K562 (cell line): ENCODE measurements at regions not wholly inside any gene's neighbourhood (a gene's known extent, or its start where the extent isn't known, plus 50 kb on each side); places are given as distances from the start of the nearest gene placed in this dataset.
"Not testable (repeated sequence)": the region's sequence is repeated elsewhere in the genome, so short reads cannot be mapped to it uniquely, and the experiment has no call there.

Experiments used
- ATAC-seq: fragments of 200-7000 bp; cut with Tn5 transposase; 3 replicates; pipeline ENCODE4 v1.9.1; 2020; ENCODE audit warnings: moderate library complexity
- BruUV-seq: library from RNA; stranded (reverse); fragments of 400-500 nt; replicated peaks from 2 replicates; lab custom pipeline; 2021; lab: Mats Ljungman, UMichigan
- CTCF ChIA-PET: fragments of 300-600 bp; formaldehyde crosslinking; extraction: SDS; loops from one replicate; lab custom pipeline; 2021; ENCODE audit warnings: low intra/inter-chr PET ratio; lab: Yijun Ruan, JAX
- POLR2A ChIA-PET: fragments of 300-600, 350-650 bp; sonication (Branson Sonifier 250); formaldehyde crosslinking; extraction: SDS; loops from one replicate; lab custom pipeline; 2021; ENCODE audit warnings: antibody characterized with exemption, inconsistent platforms; lab: Yijun Ruan, JAX
- DNase-seq, 4 experiments: peaks; one replicate each; pipeline versions ENCODE4 v3.0.0 to v3.0.0-alpha.2; 2011 to 2018; ENCODE audit warnings: low spot score in 3 of 4, mixed read lengths in 3 of 4; ENCODE audit errors: extremely low read depth in 1 of 4
- FAIRE-seq: peaks from 2 replicates; lab custom pipeline; 2011; peaks lifted over from hg19 to GRCh38; lab: Jason Lieb, UNC
- H2AFZ ChIP-seq: 2 replicates; pipeline ENCODE4 v1.6.0; 2011; ENCODE audit warnings: low read depth, low read length, control low read depth, inconsistent platforms
- H3K27ac ChIP-seq: fragments of 200-600 bp; 3 replicates; pipeline ENCODE4 v1.8.0; 2011; ENCODE audit warnings: low read depth, mild to moderate bottlenecking, control low read depth, inconsistent platforms, low read length, moderate library complexity, mixed read lengths; ENCODE audit errors: extremely low read depth
- H3K27me3 ChIP-seq, 2 experiments: fragments of 300-600 bp in 1 of 2; 2 replicates in 1 of 2; 3 replicates in 1 of 2; pipeline versions ENCODE4 v1.6.0 to v1.8.0; 2011; ENCODE audit warnings: inconsistent platforms in 2 of 2, low read length in 2 of 2, mild to moderate bottlenecking in 1 of 2, mixed read lengths in 1 of 2, moderate library complexity in 1 of 2; ENCODE audit not compliant: control insufficient read depth in 2 of 2, insufficient read depth in 2 of 2
- H3K36me3 ChIP-seq: fragments of 300-600 bp; 3 replicates; pipeline ENCODE4 v1.8.0; 2011; ENCODE audit warnings: mild to moderate bottlenecking, low read length, inconsistent platforms; ENCODE audit not compliant: control insufficient read depth, insufficient read depth
- H3K4me1 ChIP-seq, 2 experiments: fragments of 200-600 bp in 1 of 2; replicated peaks in 1 of 2; 2 replicates in 1 of 2; 3 replicates in 1 of 2; pipeline versions ENCODE4 v1.5.1 to v1.8.0; 2011; ENCODE audit warnings: inconsistent platforms in 2 of 2, low read length in 2 of 2, mild to moderate bottlenecking in 1 of 2, mixed read lengths in 1 of 2, moderate library complexity in 1 of 2; ENCODE audit not compliant: control insufficient read depth in 2 of 2, insufficient read depth in 2 of 2
- H3K4me2 ChIP-seq: 2 replicates; pipeline ENCODE4 v1.6.1; 2011; ENCODE audit warnings: low read length, control low read depth, inconsistent platforms, mixed read lengths; ENCODE audit not compliant: insufficient read depth
- H3K4me3 ChIP-seq: fragments of 200-600 bp; sonication (generic), shearing (Covaris generic); 2 replicates; pipeline ENCODE4 v1.5.1; 2016; ENCODE audit warnings: control low read depth, inconsistent platforms
- H3K79me2 ChIP-seq: fragments of 200-600 bp; 3 replicates; pipeline ENCODE4 v1.8.0; 2011; ENCODE audit warnings: low read length, inconsistent platforms; ENCODE audit not compliant: control insufficient read depth, insufficient read depth
- H3K9ac ChIP-seq, 2 experiments: 2 replicates each; pipeline versions ENCODE4 v1.6.0 to v1.6.1; 2011; ENCODE audit warnings: low read depth in 2 of 2, low read length in 2 of 2, control low read depth in 1 of 2, inconsistent platforms in 1 of 2, mild to moderate bottlenecking in 1 of 2, mixed read lengths in 1 of 2; ENCODE audit not compliant: insufficient read depth in 1 of 2
- H3K9me1 ChIP-seq: one replicate; pipeline ENCODE4 v1.6.0; 2011; ENCODE audit warnings: inconsistent platforms, mild to moderate bottlenecking, low read length, moderate library complexity; ENCODE audit not compliant: control insufficient read depth, insufficient read depth
- H3K9me3 ChIP-seq: replicated peaks from 2 replicates; pipeline ENCODE4 v1.5.1; 2011; ENCODE audit warnings: low read depth, low read length, inconsistent platforms; ENCODE audit not compliant: control insufficient read depth, insufficient read depth
- H4K20me1 ChIP-seq: replicated peaks from 2 replicates; pipeline ENCODE4 v1.6.1; 2011; ENCODE audit warnings: low read length, inconsistent platforms, mixed read lengths; ENCODE audit not compliant: control insufficient read depth, insufficient read depth
- CCNT2 ChIP-seq: IDR thresholded peaks from 2 replicates; pipeline ENCODE4 v1.6.1; 2011; ENCODE audit warnings: borderline replicate concordance, low read depth, mild to moderate bottlenecking, moderate library complexity, mixed read lengths, low read length; ENCODE audit not compliant: insufficient read length; ENCODE audit errors: extremely low read depth
- CHCHD3 ChIP-seq: fragments of 250-450 bp; sonication (Bioruptor Pico); IDR thresholded peaks from 2 replicates; pipeline ENCODE4 v2.1.2; 2022; ENCODE audit warnings: mild to moderate bottlenecking
- HNRNPLL ChIP-seq: fragments of 200-400 bp; formaldehyde crosslinking; IDR thresholded peaks from 2 replicates; pipeline ENCODE4 v1.6.1; 2017; ENCODE audit warnings: low read length, low read depth, mild to moderate bottlenecking; ENCODE audit not compliant: poor library complexity, severe bottlenecking
- NCOA4 ChIP-seq: fragments of 450-650 bp; IDR thresholded peaks from 2 replicates; pipeline ENCODE4 v1.6.1; 2018; ENCODE audit warnings: mild to moderate bottlenecking; ENCODE audit not compliant: partially characterized antibody
- NELFE ChIP-seq: IDR thresholded peaks from 2 replicates; pipeline ENCODE4 v1.6.1; 2011; ENCODE audit warnings: mild to moderate bottlenecking; ENCODE audit not compliant: insufficient read depth, insufficient read length
- PHB ChIP-seq: fragments of 250-450 bp; sonication (Bioruptor Pico); IDR thresholded peaks from 2 replicates; pipeline ENCODE4 v1.5.0; 2021
- PML ChIP-seq: IDR thresholded peaks from 2 replicates; pipeline ENCODE4 v1.6.1; 2012; ENCODE audit warnings: low read length, inconsistent platforms
- SIN3A ChIP-seq, 2 experiments: fragments of 150-350 bp in 1 of 2; IDR thresholded peaks; 2 replicates each; pipeline ENCODE4 v1.6.1; 2011 to 2016; ENCODE audit warnings: borderline replicate concordance in 2 of 2, low read depth in 2 of 2, low read length in 2 of 2, mild to moderate bottlenecking in 2 of 2, moderate library complexity in 2 of 2; ENCODE audit not compliant: control insufficient read depth in 1 of 2
- SIN3B ChIP-seq: fragments of 450-650 bp; IDR thresholded peaks from 2 replicates; pipeline ENCODE4 v1.6.1; 2017; ENCODE audit warnings: low read depth, mild to moderate bottlenecking, moderate library complexity
- SRSF9 ChIP-seq: fragments of 200-400 bp; formaldehyde crosslinking; IDR thresholded peaks from 2 replicates; pipeline ENCODE4 v1.6.1; 2017; ENCODE audit warnings: low read depth, low read length, borderline replicate concordance
- TBL1XR1 ChIP-seq, 2 experiments: IDR thresholded peaks; 2 replicates each; pipeline ENCODE4 v1.6.1; 2012; ENCODE audit warnings: improper control_type of control experiment in 2 of 2, low read length in 2 of 2, mild to moderate bottlenecking in 1 of 2
- ZBED1 ChIP-seq: IDR thresholded peaks from 2 replicates; pipeline ENCODE4 v1.6.1; 2014
- ZNF589 ChIP-seq: fragments of 200-800 bp; sonication (Bioruptor generic); IDR thresholded peaks from 2 replicates; pipeline ENCODE4 v1.6.1; 2016; ENCODE audit warnings: low read depth, missing genetic modification characterization, missing compliant biosample characterization
- ZNF785 ChIP-seq: fragments of 250-450 bp; sonication (Bioruptor Pico); IDR thresholded peaks from 2 replicates; pipeline ENCODE4 v1.4.0; 2020; ENCODE audit warnings: mild to moderate bottlenecking
- WGBS: fragments of 100-300 bp; shearing (Covaris generic); methylation state at CpG from one replicate; pipeline ENCODE4 v1.1.6; 2016; ENCODE audit warnings: low coverage, mixed read lengths; ENCODE audit not compliant: insufficient coverage; ENCODE audit errors: missing lambda C conversion rate; 5-methylcytosine and 5-hydroxymethylcytosine counted together
- in situ Hi-C: fragments of 300-500 bp; cut with MboI; formaldehyde crosslinking; loops from 4 replicates; pipeline ENCODE4 v1.15.0; 2018; ENCODE audit warnings: inconsistent platforms, mixed read lengths
- intact Hi-C: fragments of 100-400 bp; cut with micrococcal nuclease; formaldehyde crosslinking; loops from 2 replicates; pipeline ENCODE4 v1.14.2; 2022
- TF ChIP-seq, protein P1 (sequence below): fragments of 250-450 bp; sonication (Bioruptor Pico); IDR thresholded peaks from 2 replicates; pipeline ENCODE4 v1.8.0; 2022; ENCODE audit warnings: inconsistent platforms

- Histone ChIP-seq H3K36me3 (no peaks in the 10 kb centered on the region), H3K27ac (no peak overlapping the region), H3K79me2 (no peaks in the 10 kb centered on the region), H3K9me3 (no peaks in the 10 kb centered on the region), H3K27me3 (peaks cover 0 to 29% of the 10 kb centered on the region in 2 experiments; a peak in 4 of 5 replicates), H2AFZ (no peak overlapping the region), H3K4me1 (no peaks in the 10 kb centered on the region), H3K9ac (no peak overlapping the region), H3K4me3 (no peak overlapping the region), H3K9me1 (no peaks in the 10 kb centered on the region), H3K4me2 (no peak overlapping the region), H4K20me1 (no peaks in the 10 kb centered on the region)
- TF ChIP-seq PHB (CRISPR knock-in tag) (no peak), NELFE (no peak), SIN3A (IDR thresholded peaks at IDR 0.05; ENCODE audit: borderline replicate concordance in 2 of 2, control insufficient read depth in 1 of 2, low read depth in 2 of 2, low read length in 2 of 2) (no peak), TBL1XR1 (IDR thresholded peaks at IDR 0.05; ENCODE audit: low read length in 2 of 2) (no peak), PML (no peak), SIN3B (no peak), HNRNPLL (no peak), ZBED1 (no peak), CHCHD3 (CRISPR knock-in tag) (no peak), NCOA4 (no peak), SRSF9 (no peak), ZNF589 (CRISPR knock-in tag) (no peak), ZNF785 (CRISPR knock-in tag) (no peak), CCNT2 (no peak)
- TF ChIP-seq, protein P1, sequence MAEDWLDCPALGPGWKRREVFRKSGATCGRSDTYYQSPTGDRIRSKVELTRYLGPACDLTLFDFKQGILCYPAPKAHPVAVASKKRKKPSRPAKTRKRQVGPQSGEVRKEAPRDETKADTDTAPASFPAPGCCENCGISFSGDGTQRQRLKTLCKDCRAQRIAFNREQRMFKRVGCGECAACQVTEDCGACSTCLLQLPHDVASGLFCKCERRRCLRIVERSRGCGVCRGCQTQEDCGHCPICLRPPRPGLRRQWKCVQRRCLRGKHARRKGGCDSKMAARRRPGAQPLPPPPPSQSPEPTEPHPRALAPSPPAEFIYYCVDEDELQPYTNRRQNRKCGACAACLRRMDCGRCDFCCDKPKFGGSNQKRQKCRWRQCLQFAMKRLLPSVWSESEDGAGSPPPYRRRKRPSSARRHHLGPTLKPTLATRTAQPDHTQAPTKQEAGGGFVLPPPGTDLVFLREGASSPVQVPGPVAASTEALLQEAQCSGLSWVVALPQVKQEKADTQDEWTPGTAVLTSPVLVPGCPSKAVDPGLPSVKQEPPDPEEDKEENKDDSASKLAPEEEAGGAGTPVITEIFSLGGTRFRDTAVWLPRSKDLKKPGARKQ (CRISPR knock-in tag): no peak
- in situ Hi-C loops (no loop called here), intact Hi-C loops (no loop called here)
- no peak for ATAC-seq
- ChIA-PET POLR2A (no interaction called here), CTCF (interaction anchor here (0.6 kb wide), 1 partner anchor 458 kb away, joined by 8 read pairs; no protein-coding TSS in a partner anchor)
- BruUV-seq: no TSS peak
- WGBS: 2% methylated on average over 10 of the region's 11 CpGs
- FAIRE-seq: no peak
- DNase-seq: no peak
These were observed 96.6 kb upstream of the LRPAP1 start for GRCh38 chr4:3628868-3629175.

DNA sequence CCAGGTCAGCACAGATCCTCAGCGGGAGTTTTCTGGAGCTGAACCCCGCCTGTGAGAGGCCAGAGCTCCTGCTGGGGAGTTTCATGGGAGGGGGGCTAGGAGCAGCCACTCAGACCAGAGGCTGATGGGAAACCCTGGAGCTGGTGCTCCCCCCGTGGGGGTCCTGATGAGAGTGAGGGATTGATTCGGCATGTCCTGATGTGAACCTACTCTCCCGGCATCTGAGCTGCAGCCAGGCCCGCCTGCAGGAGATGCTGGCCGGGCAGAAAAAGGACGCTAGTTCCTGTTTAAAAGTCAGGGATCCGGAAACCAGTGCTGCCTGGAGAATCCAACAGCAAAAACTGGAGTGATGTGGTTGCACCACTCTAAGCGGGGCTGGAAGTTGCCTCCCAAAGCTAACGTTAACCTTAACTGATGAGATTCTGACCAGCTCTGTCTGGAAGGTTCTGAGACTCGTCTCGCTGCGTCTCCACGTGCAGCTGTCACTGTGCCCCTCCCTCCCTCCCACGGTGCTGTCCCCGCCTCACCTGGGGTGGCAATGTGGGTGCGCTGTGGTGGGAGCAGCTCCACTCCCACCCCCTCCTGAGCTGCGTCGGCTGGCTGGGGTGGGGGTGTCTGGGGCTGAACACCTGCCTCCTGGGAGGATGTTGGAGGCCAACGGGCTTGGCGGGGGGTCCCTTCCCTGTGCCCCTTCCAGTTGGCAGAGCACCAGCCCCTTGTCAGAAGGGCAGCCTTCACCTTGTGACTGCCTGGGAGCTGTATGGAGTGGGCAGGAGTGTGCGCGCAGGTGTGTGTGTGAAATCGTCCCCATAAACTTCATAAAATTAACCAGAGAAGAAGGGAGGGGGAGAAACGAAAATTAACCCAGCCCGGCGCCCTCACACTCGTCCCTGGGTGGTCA lies 96.0 kb upstream of the LRPAP1 start:
- H3K9me1 ChIP-seq, ATAC-seq, H3K27ac ChIP-seq, POLR2A ChIA-PET, H3K4me1 ChIP-seq, DNase-seq, H3K9me3 ChIP-seq, H3K36me3 ChIP-seq, H2AFZ ChIP-seq, H3K9ac ChIP-seq, H3K4me2 ChIP-seq, in situ Hi-C loops, H3K79me2 ChIP-seq, FAIRE-seq, intact Hi-C loops, H3K4me3 ChIP-seq, H4K20me1 ChIP-seq, BruUV-seq: not testable (repeated sequence)
- CTCF ChIA-PET: interaction anchor here (0.6 kb wide), 1 partner anchor 457 kb away, joined by 8 read pairs; no protein-coding TSS in a partner anchor
- peaks cover 0 to 29% of the 10 kb centered on the region in 2 experiments; a peak in 4 of 5 replicates for H3K27me3 ChIP-seq
- 1% methylated on average over 16 of the region's 29 CpGs for WGBS
